HG03439 (cell line): ENCODE measurements at regions not wholly inside any gene's neighbourhood (a gene's known extent, or its start where the extent isn't known, plus 50 kb on each side); places are given as distances from the start of the nearest gene placed in this dataset.
"Not testable (repeated sequence)": the region's sequence is repeated elsewhere in the genome, so short reads cannot be mapped to it uniquely, and the experiment has no call there.

Source experiments
- ATAC-seq: cut with Tn5 transposase; IDR thresholded peaks from one replicate; pipeline ENCODE4 v1.9.1; 2021; ENCODE audit warnings: mild to moderate bottlenecking, moderate library complexity; ENCODE audit not compliant: unreplicated experiment

- no peak for ATAC-seq
These were observed 536.5 kb upstream of the ACO1 start for GRCh38 chr9:31847963-31848362.

GRCh38 chr9:31848505-31849285, 535.7 kb upstream of the ACO1 start:
- ATAC-seq = no peak

GRCh38 chr9:31854187-31854586, 530.3 kb upstream of the ACO1 start:
- ATAC-seq = no peak

GRCh38 chr9:31868830-31869229, 515.6 kb upstream of the ACO1 start:
- no peak for ATAC-seq

GRCh38 chr9:31870276-31870675, 514.2 kb upstream of the ACO1 start:
- ATAC-seq = no peak

- ATAC-seq = no peak
These were observed 510.7 kb upstream of the ACO1 start for GRCh38 chr9:31873722-31874121.

GRCh38 chr9:31894008-31894407, 490.4 kb upstream of the ACO1 start:
- no peak for ATAC-seq

GRCh38 chr9:31908158-31908890, 476.1 kb upstream of the ACO1 start:
- peak; percentile 85 for ATAC-seq

GRCh38 chr9:31908891-31909480, 475.5 kb upstream of the ACO1 start:
- ATAC-seq = no peak

- no peak for ATAC-seq
These were observed 471.8 kb upstream of the ACO1 start for GRCh38 chr9:31912636-31913035.

GRCh38 chr9:31916591-31917241, 467.7 kb upstream of the ACO1 start:
- ATAC-seq = no peak

- not testable (repeated sequence) for ATAC-seq
These were observed 446.7 kb upstream of the ACO1 start for GRCh38 chr9:31937737-31938136.

- no peak for ATAC-seq
These were observed 433.7 kb upstream of the ACO1 start for GRCh38 chr9:31950756-31951155.

GRCh38 chr9:31958572-31958971, 425.9 kb upstream of the ACO1 start:
- ATAC-seq = no peak

- ATAC-seq = no peak
These were observed 414.9 kb upstream of the ACO1 start for GRCh38 chr9:31969552-31969951.

- ATAC-seq = no peak
These were observed 400.5 kb upstream of the ACO1 start for GRCh38 chr9:31983895-31984294.

GRCh38 chr9:31996331-31996730, 388.1 kb upstream of the ACO1 start:
- ATAC-seq = no peak

- no peak for ATAC-seq
These were observed 379.9 kb upstream of the ACO1 start for GRCh38 chr9:32004431-32005076.

GRCh38 chr9:32010322-32010721, 374.1 kb upstream of the ACO1 start:
- ATAC-seq = no peak

- ATAC-seq = no peak
These were observed 373.4 kb upstream of the ACO1 start for GRCh38 chr9:32011049-32011448.

GRCh38 chr9:32015795-32016194, 368.6 kb upstream of the ACO1 start:
- ATAC-seq = no peak
